ENCODE measurements at regions not wholly inside any gene's neighbourhood (a gene's known extent, or its start where the extent isn't known, plus 50 kb on each side); places are given as distances from the start of the nearest gene placed in this dataset.

GRCh38 chr2:172205292-172205691 is 102.6 kb upstream of the DLX2 start:
- peaks cover 6% of the 10 kb centered on the region for H3K4me1 Mint-ChIP-seq
- no peak overlapping the region for H3K27ac Mint-ChIP-seq
- no peak for TF ChIP-seq CTCF (IDR thresholded peaks at IDR 0.05)
- no peak for TF ChIP-seq EZH2 (IDR thresholded peaks at IDR 0.05)
- TF ChIP-seq EZH2phosphoT487 (IDR thresholded peaks at IDR 0.05), result no peak
- no peaks in the 10 kb centered on the region for H3K36me3 Mint-ChIP-seq
- Histone ChIP-seq H4K20me1 (ENCODE audit: low read depth) (no peaks in the 10 kb centered on the region), H3K27me3 (no peaks in the 10 kb centered on the region), H3K36me3 (no peaks in the 10 kb centered on the region), H3K79me2 (ENCODE audit: low read depth) (no peaks in the 10 kb centered on the region), H3K4me3 (no peak overlapping the region), H2AFZ (replicated peaks) (no peak overlapping the region), H3K27ac (no peak overlapping the region), H3K4me1 (peaks cover 4% of the 10 kb centered on the region), H3K9ac (no peak overlapping the region), H3K9me3 (ENCODE audit: low read depth) (no peaks in the 10 kb centered on the region), H3K4me2 (no peak overlapping the region), H3F3A (ENCODE audit: low read depth) (no peaks in the 10 kb centered on the region)
- peaks cover 5% of the 10 kb centered on the region for H3K9me3 Mint-ChIP-seq
- no peak overlapping the region for H3K4me3 Mint-ChIP-seq
- H3K27me3 Mint-ChIP-seq (ENCODE audit: insufficient read depth, low read depth), result peaks cover 6% of the 10 kb centered on the region
- DNase-seq (ENCODE audit: low spot score), result no peak

GRCh38 chr2:172207911-172208310 is 105.2 kb upstream of the DLX2 start:
- H3K27me3 Mint-ChIP-seq (ENCODE audit: insufficient read depth, low read depth), result peaks cover 7% of the 10 kb centered on the region
- peaks cover 8% of the 10 kb centered on the region for H3K4me1 Mint-ChIP-seq
- TF ChIP-seq CTCF (IDR thresholded peaks at IDR 0.05) (no peak), EZH2 (IDR thresholded peaks at IDR 0.05) (no peak), EZH2phosphoT487 (IDR thresholded peaks at IDR 0.05) (no peak)
- H3K9me3 ChIP-seq (ENCODE audit: low read depth), result no peaks in the 10 kb centered on the region
- H3K4me1 ChIP-seq, result peaks cover 7% of the 10 kb centered on the region
- no peak overlapping the region for H3K4me3 Mint-ChIP-seq
- no peaks in the 10 kb centered on the region for H3K27me3 ChIP-seq
- no peaks in the 10 kb centered on the region for H3K36me3 ChIP-seq
- no peaks in the 10 kb centered on the region for H3K36me3 Mint-ChIP-seq
- no peak overlapping the region for H3K9ac ChIP-seq
- H4K20me1 ChIP-seq (ENCODE audit: low read depth), result no peaks in the 10 kb centered on the region
- H3K9me3 Mint-ChIP-seq, result no peaks in the 10 kb centered on the region
- H2AFZ ChIP-seq (replicated peaks), result no peak overlapping the region
- H3F3A ChIP-seq (ENCODE audit: low read depth), result peaks cover 3% of the 10 kb centered on the region
- no peak overlapping the region for H3K4me3 ChIP-seq
- no peaks in the 10 kb centered on the region for H3K79me2 ChIP-seq (ENCODE audit: low read depth)
- H3K27ac Mint-ChIP-seq, result no peak overlapping the region
- no peak for DNase-seq (ENCODE audit: low spot score)
- H3K27ac ChIP-seq, result no peak overlapping the region
- H3K4me2 ChIP-seq, result no peak overlapping the region

- Histone ChIP-seq H3K4me3 (no peak overlapping the region), H4K20me1 (ENCODE audit: low read depth) (no peaks in the 10 kb centered on the region), H3K36me3 (no peaks in the 10 kb centered on the region), H3K79me2 (ENCODE audit: low read depth) (no peaks in the 10 kb centered on the region), H3K27ac (no peak overlapping the region), H3K27me3 (no peaks in the 10 kb centered on the region), H3F3A (ENCODE audit: low read depth) (peaks cover 6% of the 10 kb centered on the region), H3K9ac (no peak overlapping the region), H3K9me3 (ENCODE audit: low read depth) (no peaks in the 10 kb centered on the region), H3K4me2 (no peak overlapping the region), H3K4me1 (peaks cover 16% of the 10 kb centered on the region), H2AFZ (replicated peaks) (no peak overlapping the region)
- H3K9me3 Mint-ChIP-seq, result no peaks in the 10 kb centered on the region
- peaks cover 18% of the 10 kb centered on the region for H3K4me1 Mint-ChIP-seq
- no peak for DNase-seq (ENCODE audit: low spot score)
- H3K4me3 Mint-ChIP-seq, result no peak overlapping the region
- peaks cover 7% of the 10 kb centered on the region for H3K27me3 Mint-ChIP-seq (ENCODE audit: insufficient read depth, low read depth)
- H3K36me3 Mint-ChIP-seq, result no peaks in the 10 kb centered on the region
- no peak overlapping the region for H3K27ac Mint-ChIP-seq
- no peak for TF ChIP-seq EZH2 (IDR thresholded peaks at IDR 0.05)
- TF ChIP-seq CTCF (IDR thresholded peaks at IDR 0.05), result no peak
- TF ChIP-seq EZH2phosphoT487 (IDR thresholded peaks at IDR 0.05), result no peak
Measured at GRCh38 chr2:172208791-172209325, 106.2 kb upstream of the DLX2 start.

All from neural progenitor cell (in vitro differentiated cells).